Suppressor macrophage (primary cell): ENCODE measurements at regions not wholly inside any gene's neighbourhood (a gene's known extent, or its start where the extent isn't known, plus 50 kb on each side); places are given as distances from the start of the nearest gene placed in this dataset.
A peak's percentile ranks its signal among the peaks of the same experiment; 100 is the strongest.
"Not testable (repeated sequence)": the region's sequence is repeated elsewhere in the genome, so short reads cannot be mapped to it uniquely, and the experiment has no call there.

ENCODE experiments used
- DNase-seq, 4 experiments: peaks; one replicate each; pipeline ENCODE4 v3.0.0-alpha.2; 2020 to 2022

- no peak for DNase-seq
Measured at GRCh38 chr9:34907044-34907443, 51.0 kb upstream of the PHF24 start.

GRCh38 chr9:34899535-34900158 lies 58.4 kb upstream of the PHF24 start:
- peak; percentile 85 to 90 (median 88) for DNase-seq

- DNase-seq: no peak
Measured at GRCh38 chr9:34898846-34899245, 59.2 kb upstream of the PHF24 start.

GRCh38 chr9:34896112-34896511 lies 62.0 kb upstream of the PHF24 start:
- no peak for DNase-seq

GRCh38 chr9:34892886-34893285 lies 65.2 kb upstream of the PHF24 start:
- DNase-seq: no peak

GRCh38 chr9:34891386-34891785 lies 66.7 kb upstream of the PHF24 start:
- DNase-seq: no peak

GRCh38 chr9:34887841-34888240 lies 70.2 kb upstream of the PHF24 start:
- no peak for DNase-seq

GRCh38 chr9:34884747-34885189 lies 73.3 kb upstream of the PHF24 start:
- DNase-seq: no peak

- no peak for DNase-seq
Measured at GRCh38 chr9:34876096-34876495, 82.0 kb upstream of the PHF24 start.

GRCh38 chr9:34869390-34869789 lies 88.7 kb upstream of the PHF24 start:
- DNase-seq: peak; percentile 27 to 49 (median 43)

- no peak for DNase-seq
Measured at GRCh38 chr9:34866614-34867013, 91.5 kb upstream of the PHF24 start.

- DNase-seq: no peak
Measured at GRCh38 chr9:34863426-34863825, 94.7 kb upstream of the PHF24 start.

GRCh38 chr9:34862836-34863235 lies 95.2 kb upstream of the PHF24 start:
- peak; percentile 35 to 58 (median 57) for DNase-seq

GRCh38 chr9:34862043-34862442 lies 96.0 kb upstream of the PHF24 start:
- DNase-seq: peak; percentile 4 to 43 (median 24)

GRCh38 chr9:34855016-34855415 lies 103.1 kb upstream of the PHF24 start:
- DNase-seq: not testable (repeated sequence)

- no peak for DNase-seq
Measured at GRCh38 chr9:34830068-34830467, 120.1 kb upstream of the CCL21 start.

GRCh38 chr9:34826999-34827538 lies 117.1 kb upstream of the CCL21 start:
- no peak for DNase-seq

- DNase-seq: no peak
Measured at GRCh38 chr9:34825775-34826174, 115.8 kb upstream of the CCL21 start.

GRCh38 chr9:34823778-34824177 lies 113.8 kb upstream of the CCL21 start:
- DNase-seq: no peak

GRCh38 chr9:34810187-34810524 lies 100.2 kb upstream of the CCL21 start:
- no peak for DNase-seq

- peak; percentile 10 to 62 (median 47) for DNase-seq
Measured at GRCh38 chr9:34809504-34810186, 99.7 kb upstream of the CCL21 start.

GRCh38 chr9:34802916-34803315 lies 93.0 kb upstream of the CCL21 start:
- DNase-seq: no peak

- no peak for DNase-seq
Measured at GRCh38 chr9:34797367-34797766, 87.4 kb upstream of the CCL21 start.

GRCh38 chr9:34796924-34797323 lies 87.0 kb upstream of the CCL21 start:
- peak; percentile 4 to 49 (median 32) for DNase-seq
